Liver (tissue), 3 donors: ENCODE measurements at regions not wholly inside any gene's neighbourhood (a gene's known extent, or its start where the extent isn't known, plus 50 kb on each side); places are given as distances from the start of the nearest gene placed in this dataset.

ENCODE experiments used
- ATF3 ChIP-seq: IDR thresholded peaks from 2 replicates; pipeline ENCODE4 v1.6.1; 2016; ENCODE audit warnings: antibody characterized with exemption
- EGR1 ChIP-seq, 2 donors: IDR thresholded peaks; 2 replicates each; pipeline ENCODE4 v1.6.1; 2016 to 2018; ENCODE audit warnings: antibody characterized with exemption in 2 of 2, low read depth in 2 of 2
- GABPA ChIP-seq, 2 donors: IDR thresholded peaks in 1 of 2; conservative IDR thresholded peaks in 1 of 2; 2 replicates each; pipeline ENCODE4 v1.6.1; 2016; ENCODE audit warnings: antibody characterized with exemption in 2 of 2, mild to moderate bottlenecking in 1 of 2, moderate library complexity in 1 of 2
- RAD21 ChIP-seq, 2 donors: IDR thresholded peaks; 2 replicates each; pipeline ENCODE4 v1.6.1; 2016; ENCODE audit warnings: antibody characterized with exemption in 2 of 2, mild to moderate bottlenecking in 2 of 2
- REST ChIP-seq: IDR thresholded peaks from 2 replicates; pipeline ENCODE4 v1.6.1; 2016; ENCODE audit warnings: antibody characterized with exemption, mild to moderate bottlenecking
- RXRA ChIP-seq, 2 donors: IDR thresholded peaks; 2 replicates each; pipeline ENCODE4 v1.6.1; 2017 to 2018; ENCODE audit warnings: antibody characterized with exemption in 2 of 2, mild to moderate bottlenecking in 1 of 2
- SP1 ChIP-seq: IDR thresholded peaks from 2 replicates; pipeline ENCODE4 v1.6.1; 2018; ENCODE audit warnings: antibody characterized with exemption, mild to moderate bottlenecking
- TAF1 ChIP-seq: conservative IDR thresholded peaks from 2 replicates; pipeline ENCODE4 v1.6.1; 2016; ENCODE audit warnings: antibody characterized with exemption, mild to moderate bottlenecking
- YY1 ChIP-seq: IDR thresholded peaks from 2 replicates; pipeline ENCODE4 v1.6.1; 2016; ENCODE audit warnings: antibody characterized with exemption, mild to moderate bottlenecking
- ZBTB33 ChIP-seq: IDR thresholded peaks from 2 replicates; pipeline ENCODE4 v1.6.1; 2016; ENCODE audit warnings: antibody characterized with exemption
- TF ChIP-seq, protein P1 (sequence below): fragments of 150-350 bp; IDR thresholded peaks from 2 replicates; pipeline ENCODE4 v1.5.1; 2017; ENCODE audit warnings: improper control_type of control experiment, low read depth, low read length; ENCODE audit not compliant: missing input control
- donor health status: healthy.
- donor health status: healthy.

DNA sequence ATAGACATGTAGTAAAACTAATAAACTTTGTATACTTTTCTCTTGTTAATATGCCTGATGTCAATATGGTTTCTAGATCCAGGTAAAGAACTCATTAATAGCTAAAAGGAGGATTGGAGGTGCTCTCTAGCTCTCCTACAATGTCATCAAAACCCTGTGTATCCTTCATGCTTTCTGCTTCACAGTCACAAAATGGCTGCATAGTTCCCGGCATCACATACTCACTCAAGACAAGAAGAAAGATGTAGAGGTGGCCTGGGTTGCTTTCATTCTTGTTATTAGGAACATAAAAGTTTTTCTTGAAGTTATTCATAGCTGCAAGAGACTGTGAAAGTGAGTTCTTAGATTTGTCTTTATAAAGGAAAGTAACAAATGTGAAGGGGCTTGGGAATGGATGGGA, 149.7 kb upstream of the EEPD1 start:
- TF ChIP-seq RAD21 (IDR thresholded peaks at IDR 0.05) (no peak), TAF1 (no peak), ATF3 (no peak), YY1 (no peak), REST (no peak), GABPA (IDR thresholded peaks at IDR 0.05 in 1 of 2, conservative IDR thresholded peaks at IDR 0.05 in 1 of 2) (no peak), ZBTB33 (no peak), RXRA (IDR thresholded peaks at IDR 0.05) (no peak), SP1 (no peak), EGR1 (IDR thresholded peaks at IDR 0.05; ENCODE audit: low read depth in 2 of 2) (no peak)
- TF ChIP-seq, protein P1, sequence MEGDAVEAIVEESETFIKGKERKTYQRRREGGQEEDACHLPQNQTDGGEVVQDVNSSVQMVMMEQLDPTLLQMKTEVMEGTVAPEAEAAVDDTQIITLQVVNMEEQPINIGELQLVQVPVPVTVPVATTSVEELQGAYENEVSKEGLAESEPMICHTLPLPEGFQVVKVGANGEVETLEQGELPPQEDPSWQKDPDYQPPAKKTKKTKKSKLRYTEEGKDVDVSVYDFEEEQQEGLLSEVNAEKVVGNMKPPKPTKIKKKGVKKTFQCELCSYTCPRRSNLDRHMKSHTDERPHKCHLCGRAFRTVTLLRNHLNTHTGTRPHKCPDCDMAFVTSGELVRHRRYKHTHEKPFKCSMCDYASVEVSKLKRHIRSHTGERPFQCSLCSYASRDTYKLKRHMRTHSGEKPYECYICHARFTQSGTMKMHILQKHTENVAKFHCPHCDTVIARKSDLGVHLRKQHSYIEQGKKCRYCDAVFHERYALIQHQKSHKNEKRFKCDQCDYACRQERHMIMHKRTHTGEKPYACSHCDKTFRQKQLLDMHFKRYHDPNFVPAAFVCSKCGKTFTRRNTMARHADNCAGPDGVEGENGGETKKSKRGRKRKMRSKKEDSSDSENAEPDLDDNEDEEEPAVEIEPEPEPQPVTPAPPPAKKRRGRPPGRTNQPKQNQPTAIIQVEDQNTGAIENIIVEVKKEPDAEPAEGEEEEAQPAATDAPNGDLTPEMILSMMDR, result no peak
